Natural killer cell (primary cell): ENCODE measurements at regions not wholly inside any gene's neighbourhood (a gene's known extent, or its start where the extent isn't known, plus 50 kb on each side); places are given as distances from the start of the nearest gene placed in this dataset.

Experiments used
- ATAC-seq, 3 donors: fragments of 150-1000 bp in 2 of 3; fragments of 200-7000 bp in 1 of 3; cut with Tn5 transposase; 1 replicate in 1 of 3; 2 replicates in 2 of 3; pipeline ENCODE4 v1.10.0; 2021; ENCODE audit warnings: mild to moderate bottlenecking in 2 of 3, moderate library complexity in 2 of 3
- DNase-seq, 2 donors: peaks; one replicate each; pipeline versions ENCODE4 v3.0.0 to v3.0.0-alpha.2; 2013 to 2021; ENCODE audit warnings: mixed read lengths in 1 of 2
- H3K27ac ChIP-seq: one replicate; pipeline ENCODE4 v1.5.1; 2013; ENCODE audit warnings: mild to moderate bottlenecking, low read length
- H3K27me3 ChIP-seq: one replicate; pipeline ENCODE4 v1.6.1; 2013; ENCODE audit warnings: low read length; ENCODE audit not compliant: control insufficient read depth, insufficient read depth
- H3K36me3 ChIP-seq: one replicate; pipeline ENCODE4 v1.6.1; 2013; ENCODE audit warnings: low read length; ENCODE audit not compliant: control insufficient read depth, insufficient read depth
- H3K4me1 ChIP-seq: one replicate; pipeline ENCODE4 v1.6.1; 2013; ENCODE audit warnings: low read length; ENCODE audit not compliant: control insufficient read depth, insufficient read depth
- H3K4me3 ChIP-seq: one replicate; pipeline ENCODE4 v1.5.1; 2013; ENCODE audit warnings: low read length
- H3K9me3 ChIP-seq: one replicate; pipeline ENCODE4 v1.6.1; 2013; ENCODE audit warnings: low read length; ENCODE audit not compliant: control insufficient read depth, insufficient read depth
- H3K27ac Mint-ChIP-seq, 2 donors: one replicate each; pipeline ENCODE4 v1.8.0; 2022; ENCODE audit warnings: mild to moderate bottlenecking in 2 of 2, mixed read lengths in 2 of 2, moderate library complexity in 1 of 2
- H3K27me3 Mint-ChIP-seq, 2 donors: one replicate each; pipeline ENCODE4 v1.8.0; 2022; ENCODE audit warnings: low read depth in 2 of 2, mixed read lengths in 2 of 2
- H3K36me3 Mint-ChIP-seq: one replicate; pipeline ENCODE4 v1.8.0; 2022; ENCODE audit warnings: mixed read lengths
- H3K4me1 Mint-ChIP-seq, 2 donors: one replicate each; pipeline ENCODE4 v1.8.0; 2022; ENCODE audit warnings: mixed read lengths in 2 of 2
- H3K4me3 Mint-ChIP-seq: one replicate; pipeline ENCODE4 v1.8.0; 2022; ENCODE audit warnings: mild to moderate bottlenecking, moderate library complexity, mixed read lengths
- H3K9me3 Mint-ChIP-seq, 2 donors: one replicate each; pipeline ENCODE4 v1.8.0; 2022; ENCODE audit warnings: mixed read lengths in 2 of 2
- WGBS: methylation state at CpG from one replicate; pipeline ENCODE4 v1.1.7; 2013; ENCODE audit warnings: missing lambda C conversion rate; ENCODE audit not compliant: insufficient coverage; 5-methylcytosine and 5-hydroxymethylcytosine counted together
- intact Hi-C: fragments of 100-400 bp; cut with micrococcal nuclease; formaldehyde crosslinking; loops from one replicate; pipeline ENCODE4 v1.14.2; 2022
- TF ChIP-seq, protein P1 (sequence below): fragments of 200-600 bp; IDR thresholded peaks from one replicate; pipeline ENCODE4 v1.8.0; 2022; ENCODE audit warnings: antibody characterized with exemption

DNA sequence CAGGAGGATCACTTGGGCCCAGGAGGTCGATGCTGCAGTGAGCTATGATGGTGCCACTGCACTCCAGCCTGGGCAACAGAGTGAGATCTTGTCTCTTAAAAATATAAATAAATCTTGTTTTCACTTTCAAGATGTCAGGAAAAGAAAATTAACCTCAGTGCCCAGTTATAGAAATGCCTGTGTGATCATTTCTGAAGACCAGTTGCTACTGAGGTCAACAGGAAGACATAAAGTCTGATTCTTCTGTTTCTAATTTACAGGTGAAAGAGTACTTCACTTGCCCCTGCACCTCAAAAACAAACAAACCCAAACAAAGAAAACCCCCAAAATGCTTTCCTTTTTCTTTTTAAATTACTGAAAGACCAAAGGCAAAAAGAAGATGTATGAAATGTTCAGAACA, 174.3 kb upstream of the NBEA start:
- Histone ChIP-seq H3K9me3 (no peaks in the 10 kb centered on the region), H3K27ac (no peak overlapping the region), H3K27me3 (no peaks in the 10 kb centered on the region), H3K4me3 (no peak overlapping the region), H3K36me3 (no peaks in the 10 kb centered on the region), H3K4me1 (no peaks in the 10 kb centered on the region)
- peaks cover 6% of the 10 kb centered on the region for H3K36me3 Mint-ChIP-seq
- no peaks in the 10 kb centered on the region for H3K4me1 Mint-ChIP-seq
- ATAC-seq = no peak
- H3K27me3 Mint-ChIP-seq = no peaks in the 10 kb centered on the region
- peaks cover 0 to 7% of the 10 kb centered on the region in 2 donors for H3K9me3 Mint-ChIP-seq
- intact Hi-C loops = no loop called here
- TF ChIP-seq, protein P1, sequence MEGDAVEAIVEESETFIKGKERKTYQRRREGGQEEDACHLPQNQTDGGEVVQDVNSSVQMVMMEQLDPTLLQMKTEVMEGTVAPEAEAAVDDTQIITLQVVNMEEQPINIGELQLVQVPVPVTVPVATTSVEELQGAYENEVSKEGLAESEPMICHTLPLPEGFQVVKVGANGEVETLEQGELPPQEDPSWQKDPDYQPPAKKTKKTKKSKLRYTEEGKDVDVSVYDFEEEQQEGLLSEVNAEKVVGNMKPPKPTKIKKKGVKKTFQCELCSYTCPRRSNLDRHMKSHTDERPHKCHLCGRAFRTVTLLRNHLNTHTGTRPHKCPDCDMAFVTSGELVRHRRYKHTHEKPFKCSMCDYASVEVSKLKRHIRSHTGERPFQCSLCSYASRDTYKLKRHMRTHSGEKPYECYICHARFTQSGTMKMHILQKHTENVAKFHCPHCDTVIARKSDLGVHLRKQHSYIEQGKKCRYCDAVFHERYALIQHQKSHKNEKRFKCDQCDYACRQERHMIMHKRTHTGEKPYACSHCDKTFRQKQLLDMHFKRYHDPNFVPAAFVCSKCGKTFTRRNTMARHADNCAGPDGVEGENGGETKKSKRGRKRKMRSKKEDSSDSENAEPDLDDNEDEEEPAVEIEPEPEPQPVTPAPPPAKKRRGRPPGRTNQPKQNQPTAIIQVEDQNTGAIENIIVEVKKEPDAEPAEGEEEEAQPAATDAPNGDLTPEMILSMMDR = no peak
- H3K4me3 Mint-ChIP-seq = no peak overlapping the region
- DNase-seq = no peak
- WGBS = no CpG with 5 or more reads among the region's 1 CpG
- H3K27ac Mint-ChIP-seq = no peak overlapping the region

DNA sequence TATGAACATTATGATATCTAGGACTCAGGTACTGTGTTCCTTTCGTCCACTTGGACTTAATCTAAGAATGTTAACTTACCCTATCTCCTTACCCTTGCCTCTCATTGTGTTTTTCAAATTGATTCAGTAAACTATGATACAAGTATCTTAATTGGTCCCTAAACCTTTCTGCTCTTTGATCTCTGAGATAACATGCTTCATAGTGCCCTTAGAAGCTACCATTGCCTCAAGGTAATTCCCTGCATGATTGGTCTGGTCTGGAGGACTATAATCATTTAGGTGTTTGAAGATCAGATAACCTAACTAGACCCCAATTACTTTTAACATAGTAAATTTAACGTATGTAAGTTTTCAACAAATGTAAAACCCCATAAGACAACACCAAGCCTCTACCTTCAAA, 169.9 kb upstream of the NBEA start:
- TF ChIP-seq, protein P1 = no peak
- Mint-ChIP-seq H3K4me1 (no peaks in the 10 kb centered on the region), H3K27ac (no peak overlapping the region), H3K36me3 (peaks cover 7% of the 10 kb centered on the region), H3K27me3 (no peaks in the 10 kb centered on the region), H3K9me3 (peaks cover 2 to 7% of the 10 kb centered on the region in 2 donors), H3K4me3 (no peak overlapping the region)
- Histone ChIP-seq H3K4me1 (no peaks in the 10 kb centered on the region), H3K36me3 (no peaks in the 10 kb centered on the region), H3K27ac (no peak overlapping the region), H3K4me3 (no peak overlapping the region), H3K27me3 (no peaks in the 10 kb centered on the region), H3K9me3 (no peaks in the 10 kb centered on the region)
- 80% methylated on average over 1 of the region's 2 CpGs for WGBS
- intact Hi-C loops = no loop called here
- no peak for ATAC-seq
- DNase-seq = no peak

DNA sequence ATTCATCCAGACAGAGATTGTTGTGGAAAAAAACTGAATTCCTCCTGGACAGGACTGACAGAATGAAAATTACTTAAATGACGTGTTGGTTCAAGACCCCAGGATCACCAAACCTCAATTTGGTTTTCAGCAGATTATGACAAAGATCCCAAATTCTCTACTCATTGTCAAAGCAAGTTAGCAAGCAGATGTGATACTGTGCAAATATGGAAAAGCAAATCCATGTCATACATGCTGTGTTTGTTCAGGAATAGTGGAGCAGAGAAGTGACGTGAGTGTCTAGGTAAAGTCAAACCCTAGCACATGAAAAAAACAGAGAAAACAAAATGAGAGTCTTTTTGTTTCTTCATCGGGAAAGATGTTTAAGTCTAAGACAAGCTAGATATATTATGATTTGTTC, 169.2 kb upstream of the NBEA start:
- no peaks in the 10 kb centered on the region for H3K4me1 Mint-ChIP-seq
- H3K27ac Mint-ChIP-seq = no peak overlapping the region
- WGBS = 80% methylated on average over 2 of the region's 3 CpGs
- ATAC-seq (no peak), DNase-seq (no peak)
- no peak overlapping the region for H3K4me3 ChIP-seq
- H3K27me3 ChIP-seq = no peaks in the 10 kb centered on the region
- H3K4me1 ChIP-seq = no peaks in the 10 kb centered on the region
- H3K36me3 Mint-ChIP-seq = peaks cover 7% of the 10 kb centered on the region
- peaks cover 2 to 7% of the 10 kb centered on the region in 2 donors for H3K9me3 Mint-ChIP-seq
- TF ChIP-seq, protein P1 = no peak
- H3K4me3 Mint-ChIP-seq = no peak overlapping the region
- intact Hi-C loops = no loop called here
- H3K36me3 ChIP-seq = no peaks in the 10 kb centered on the region
- H3K27ac ChIP-seq = no peak overlapping the region
- H3K27me3 Mint-ChIP-seq = no peaks in the 10 kb centered on the region
- no peaks in the 10 kb centered on the region for H3K9me3 ChIP-seq

DNA sequence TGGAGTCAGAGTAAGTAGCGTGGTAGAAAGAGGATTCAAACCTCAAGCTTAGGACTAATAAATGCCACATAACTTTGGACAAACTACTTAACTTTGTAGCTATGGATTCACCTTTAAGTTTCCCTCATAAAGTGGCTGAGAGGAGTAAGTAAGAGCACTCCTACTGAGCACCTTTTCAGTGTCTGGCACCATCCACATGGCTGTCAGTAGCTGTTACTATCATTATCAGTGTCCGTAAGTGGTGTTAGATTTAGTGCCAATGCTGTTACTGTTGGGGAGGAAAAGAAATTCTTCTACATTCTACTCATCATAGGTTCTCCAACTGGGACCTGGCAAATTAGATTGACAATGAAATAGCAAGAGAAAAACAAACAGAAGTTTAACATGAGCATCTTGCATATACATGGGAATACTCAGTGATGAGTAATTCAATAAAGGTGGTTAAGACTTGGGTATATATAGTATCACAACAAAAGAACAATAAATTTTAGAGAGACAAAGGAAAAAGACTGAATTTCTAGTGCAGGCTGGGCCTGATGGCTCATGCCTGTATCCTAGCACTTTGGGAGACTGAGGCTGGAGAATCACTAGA, 165.6 kb upstream of the NBEA start:
- no peak for DNase-seq
- H3K9me3 Mint-ChIP-seq = peaks cover 3 to 14% of the 10 kb centered on the region in 2 donors
- Histone ChIP-seq H3K9me3 (no peaks in the 10 kb centered on the region), H3K4me3 (no peak overlapping the region), H3K27ac (no peak overlapping the region), H3K36me3 (no peaks in the 10 kb centered on the region), H3K4me1 (no peaks in the 10 kb centered on the region), H3K27me3 (no peaks in the 10 kb centered on the region)
- H3K36me3 Mint-ChIP-seq = peaks cover 7% of the 10 kb centered on the region
- H3K27ac Mint-ChIP-seq = no peak overlapping the region
- no peak overlapping the region for H3K4me3 Mint-ChIP-seq
- no peaks in the 10 kb centered on the region for H3K4me1 Mint-ChIP-seq
- no CpG with 5 or more reads among the region's 2 CpGs for WGBS
- no peak for ATAC-seq
- TF ChIP-seq, protein P1 = no peak
- H3K27me3 Mint-ChIP-seq = no peaks in the 10 kb centered on the region
- intact Hi-C loops = no loop called here
